Tibial artery (tissue), 4 donors: ENCODE measurements at regions not wholly inside any gene's neighbourhood (a gene's known extent, or its start where the extent isn't known, plus 50 kb on each side); places are given as distances from the start of the nearest gene placed in this dataset.

ENCODE experiments used
- DNase-seq, 2 donors: peaks; one replicate each; pipeline ENCODE4 v3.0.0-alpha.2; 2019
- H3K27ac ChIP-seq, 2 donors: fragments of 200-600 bp; sonication (generic) in 1 of 2; 1 replicate in 1 of 2; 2 replicates in 1 of 2; pipeline ENCODE4 v1.5.1; 2018 to 2019; ENCODE audit warnings: mild to moderate bottlenecking in 1 of 2
- H3K27me3 ChIP-seq, 2 donors: fragments of 200-600 bp; sonication (generic) in 1 of 2; one replicate each; pipeline versions ENCODE4 v1.5.1 to v1.6.0; 2016 to 2019
- H3K36me3 ChIP-seq, 3 donors: fragments of 200-600 bp; sonication (generic) in 2 of 3; one replicate each; pipeline ENCODE4 v1.5.1; 2016 to 2019; ENCODE audit warnings: mild to moderate bottlenecking in 2 of 3
- H3K4me1 ChIP-seq, 4 donors: fragments of 200-600 bp; sonication (generic) in 2 of 4; 1 replicate in 3 of 4; 2 replicates in 1 of 4; pipeline ENCODE4 v1.5.1; 2016 to 2019
- H3K4me3 ChIP-seq, 2 donors: fragments of 200-600 bp; sonication (generic) in 1 of 2; 1 replicate in 1 of 2; 2 replicates in 1 of 2; pipeline ENCODE4 v1.5.1; 2018 to 2019; ENCODE audit warnings: mild to moderate bottlenecking in 2 of 2
- H3K9me3 ChIP-seq, 3 donors: fragments of 200-600 bp; sonication (generic) in 1 of 3; one replicate each; pipeline ENCODE4 v1.5.1; 2016 to 2019
- CTCF ChIP-seq, 2 experiments: fragments of 200-600 bp in 1 of 2; fragments of 450-650 bp in 1 of 2; IDR thresholded peaks; one replicate each; pipeline ENCODE4 v1.5.1; 2017 to 2019; ENCODE audit warnings: antibody characterized with exemption in 2 of 2, mild to moderate bottlenecking in 1 of 2, moderate library complexity in 1 of 2
- intact Hi-C: fragments of 100-400 bp; cut with DNase I; formaldehyde crosslinking; loops from one replicate; pipeline ENCODE4 v1.15.0; 2023; ENCODE audit warnings: low total_unique reads

GRCh38 chr18:56197241-56197859 lies 441.0 kb downstream of the TXNL1 start:
- no peaks in the 10 kb centered on the region for H3K9me3 ChIP-seq
- no peak for DNase-seq
- no peak for TF ChIP-seq CTCF (IDR thresholded peaks at IDR 0.05)
- intact Hi-C loops = no loop called here
- H3K4me1 ChIP-seq = peaks cover 0 to 20% (median 6%) of the 10 kb centered on the region in 4 donors
- H3K36me3 ChIP-seq = no peaks in the 10 kb centered on the region
- no peak overlapping the region for H3K4me3 ChIP-seq
- no peak overlapping the region for H3K27ac ChIP-seq
- H3K27me3 ChIP-seq = no peaks in the 10 kb centered on the region

GRCh38 chr18:56196495-56197225 lies 441.7 kb downstream of the TXNL1 start:
- no peaks in the 10 kb centered on the region for H3K9me3 ChIP-seq
- peaks cover 0 to 14% (median 4%) of the 10 kb centered on the region in 4 donors for H3K4me1 ChIP-seq
- no peak overlapping the region for H3K4me3 ChIP-seq
- DNase-seq = no peak
- no peak overlapping the region for H3K27ac ChIP-seq
- intact Hi-C loops = no loop called here
- H3K27me3 ChIP-seq = no peaks in the 10 kb centered on the region
- no peaks in the 10 kb centered on the region for H3K36me3 ChIP-seq
- no peak for TF ChIP-seq CTCF (IDR thresholded peaks at IDR 0.05)

- H3K36me3 ChIP-seq = no peaks in the 10 kb centered on the region
- H3K9me3 ChIP-seq = no peaks in the 10 kb centered on the region
- no peak for TF ChIP-seq CTCF (IDR thresholded peaks at IDR 0.05)
- no peaks in the 10 kb centered on the region for H3K27me3 ChIP-seq
- intact Hi-C loops = no loop called here
- H3K27ac ChIP-seq = no peak overlapping the region
- H3K4me3 ChIP-seq = no peak overlapping the region
- H3K4me1 ChIP-seq = no peaks in the 10 kb centered on the region
- DNase-seq = no peak
Measured at GRCh38 chr18:56191334-56191733, 447.1 kb downstream of the TXNL1 start.

- no peaks in the 10 kb centered on the region for H3K9me3 ChIP-seq
- no peak for TF ChIP-seq CTCF (IDR thresholded peaks at IDR 0.05)
- no peak for DNase-seq
- no peak overlapping the region for H3K4me3 ChIP-seq
- intact Hi-C loops = no loop called here
- no peak overlapping the region for H3K27ac ChIP-seq
- H3K27me3 ChIP-seq = no peaks in the 10 kb centered on the region
- no peaks in the 10 kb centered on the region for H3K36me3 ChIP-seq
- no peaks in the 10 kb centered on the region for H3K4me1 ChIP-seq
Measured at GRCh38 chr18:56189615-56190014, 448.8 kb downstream of the TXNL1 start.

GRCh38 chr18:56188529-56189275 lies 449.7 kb downstream of the TXNL1 start:
- intact Hi-C loops = no loop called here
- Histone ChIP-seq H3K9me3 (no peaks in the 10 kb centered on the region), H3K4me1 (no peaks in the 10 kb centered on the region), H3K27me3 (no peaks in the 10 kb centered on the region), H3K27ac (no peak overlapping the region), H3K36me3 (no peaks in the 10 kb centered on the region), H3K4me3 (no peak overlapping the region)
- no peak for DNase-seq
- TF ChIP-seq CTCF (IDR thresholded peaks at IDR 0.05) = no peak
